HG02678 (cell line): ENCODE measurements at regions not wholly inside any gene's neighbourhood (a gene's known extent, or its start where the extent isn't known, plus 50 kb on each side); places are given as distances from the start of the nearest gene placed in this dataset.
A peak's percentile ranks its signal among the peaks of the same experiment; 100 is the strongest.
"Not testable (repeated sequence)": the region's sequence is repeated elsewhere in the genome, so short reads cannot be mapped to it uniquely, and the experiment has no call there.

Source experiments
- ATAC-seq: cut with Tn5 transposase; IDR thresholded peaks from one replicate; pipeline ENCODE4 v1.9.1; 2021; ENCODE audit warnings: mild to moderate bottlenecking, moderate library complexity; ENCODE audit not compliant: unreplicated experiment

- ATAC-seq: no peak
Measured at GRCh38 chr6:27178860-27179259, 68.6 kb upstream of the PRSS16 start.

- ATAC-seq: no peak
Measured at GRCh38 chr6:27183060-27183832, 64.3 kb upstream of the PRSS16 start.

- no peak for ATAC-seq
Measured at GRCh38 chr6:27187231-27188060, 60.1 kb upstream of the PRSS16 start.

- peak; percentile 84 for ATAC-seq
Measured at GRCh38 chr6:27188061-27188884, 59.2 kb upstream of the PRSS16 start.

- ATAC-seq: peak; percentile 76
Measured at GRCh38 chr6:27188885-27189418, 58.5 kb upstream of the PRSS16 start.

GRCh38 chr6:27190126-27190525, 57.4 kb upstream of the PRSS16 start:
- ATAC-seq: no peak

- ATAC-seq: not testable (repeated sequence)
Measured at GRCh38 chr6:27194453-27194852, 53.0 kb upstream of the PRSS16 start.

GRCh38 chr6:27195547-27195946, 52.0 kb upstream of the PRSS16 start:
- ATAC-seq: not testable (repeated sequence)
